ENCODE measurements at regions not wholly inside any gene's neighbourhood (a gene's known extent, or its start where the extent isn't known, plus 50 kb on each side); places are given as distances from the start of the nearest gene placed in this dataset.

DNA sequence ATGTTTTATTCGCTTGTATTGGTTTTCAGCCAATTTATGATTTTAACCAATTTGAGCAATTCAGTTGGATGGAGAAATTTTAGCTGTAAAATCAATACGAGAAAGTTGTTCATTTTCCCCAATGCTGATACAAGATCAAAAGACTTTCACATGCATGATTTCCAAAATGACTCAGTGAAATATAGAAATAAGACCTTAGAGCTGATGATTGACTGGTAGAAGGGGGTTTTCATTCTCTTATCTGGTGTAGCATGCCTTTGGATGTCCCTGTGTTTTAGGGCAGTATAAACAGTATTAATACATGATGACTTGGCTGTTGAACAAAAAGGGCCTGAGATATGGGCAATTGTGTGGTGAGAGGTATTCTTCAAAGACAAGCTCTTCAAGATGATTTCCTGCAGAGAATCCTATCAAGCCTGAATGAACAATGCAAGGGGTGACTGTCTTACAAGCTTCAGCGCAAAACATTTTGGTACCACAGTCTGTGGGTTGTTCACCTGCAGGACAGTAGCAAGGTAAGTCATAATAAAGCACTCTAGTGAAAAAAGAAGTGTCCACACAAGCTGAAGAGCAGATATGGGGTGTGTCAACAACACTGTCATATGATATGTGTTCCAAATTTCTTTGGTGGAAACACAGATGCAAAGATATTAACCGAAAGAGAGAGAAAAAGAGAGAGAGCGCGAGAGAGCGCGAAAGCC, 156.2 kb downstream of the TNFSF18 start:
- Histone ChIP-seq H3K36me3 (replicated peaks; ENCODE audit: insufficient read depth, low read length) (no peaks in the 10 kb centered on the region), H3K4me2 (ENCODE audit: low read depth, low read length) (peak overlapping the region; percentile 55), H3K4me1 (ENCODE audit: low read length) (peaks cover 19% of the 10 kb centered on the region), H3K27me3 (replicated peaks; ENCODE audit: insufficient read depth, low read length) (peaks cover 70% of the 10 kb centered on the region), H4K20me1 (ENCODE audit: insufficient read depth, low read length) (no peaks in the 10 kb centered on the region), H3F3A (ENCODE audit: insufficient read depth, low read length) (peaks cover 17% of the 10 kb centered on the region; the same call in 1 of the 2 replicates), H3K27ac (ENCODE audit: low read length) (no peak overlapping the region; the same call in 1 of the 2 replicates), H3K9me2 (replicated peaks; ENCODE audit: insufficient read depth, low read length) (no peaks in the 10 kb centered on the region), H3K79me2 (ENCODE audit: low read length) (no peaks in the 10 kb centered on the region), H3K4me3 (ENCODE audit: low read length) (peak overlapping the region; percentile 22), H3K9me3 (replicated peaks; ENCODE audit: insufficient read depth, low read length) (no peaks in the 10 kb centered on the region), H3K9ac (ENCODE audit: low read length) (no peak overlapping the region), H2AFZ (ENCODE audit: low read length) (no peak overlapping the region)
- TF ChIP-seq CTCF (IDR thresholded peaks at IDR 0.05; ENCODE audit: low read length) (no peak), EZH2 (optimal IDR thresholded peaks at IDR 0.05; ENCODE audit: low read depth, low read length) (no peak), EZH2phosphoT487 (IDR thresholded peaks at IDR 0.05; ENCODE audit: low read length) (no peak)
- peak; percentile 21 for DNase-seq

GRCh38 chr1:172895050-172895460, 155.7 kb downstream of the TNFSF18 start:
- H3K4me1 ChIP-seq (ENCODE audit: low read length) = peaks cover 19% of the 10 kb centered on the region
- no peaks in the 10 kb centered on the region for H3K9me3 ChIP-seq (replicated peaks; ENCODE audit: insufficient read depth, low read length)
- H3K27ac ChIP-seq (ENCODE audit: low read length) = no peak overlapping the region; the same call in 1 of the 2 replicates
- no peaks in the 10 kb centered on the region for H4K20me1 ChIP-seq (ENCODE audit: insufficient read depth, low read length)
- H3K4me3 ChIP-seq (ENCODE audit: low read length) = peak overlapping the region; percentile 22
- peak; percentile 94 for DNase-seq
- peaks cover 65% of the 10 kb centered on the region for H3K27me3 ChIP-seq (replicated peaks; ENCODE audit: insufficient read depth, low read length)
- no peak overlapping the region for H3K9ac ChIP-seq (ENCODE audit: low read length)
- no peaks in the 10 kb centered on the region for H3K36me3 ChIP-seq (replicated peaks; ENCODE audit: insufficient read depth, low read length)
- H3K79me2 ChIP-seq (ENCODE audit: low read length) = no peaks in the 10 kb centered on the region
- TF ChIP-seq CTCF (IDR thresholded peaks at IDR 0.05; ENCODE audit: low read length) (no peak), EZH2 (optimal IDR thresholded peaks at IDR 0.05; ENCODE audit: low read depth, low read length) (no peak), EZH2phosphoT487 (IDR thresholded peaks at IDR 0.05; ENCODE audit: low read length) (no peak)
- no peaks in the 10 kb centered on the region for H3K9me2 ChIP-seq (replicated peaks; ENCODE audit: insufficient read depth, low read length)
- H2AFZ ChIP-seq (ENCODE audit: low read length) = no peak overlapping the region
- H3F3A ChIP-seq (ENCODE audit: insufficient read depth, low read length) = peaks cover 17% of the 10 kb centered on the region; the same call in 1 of the 2 replicates
- H3K4me2 ChIP-seq (ENCODE audit: low read depth, low read length) = peak overlapping the region; percentile 55

DNA sequence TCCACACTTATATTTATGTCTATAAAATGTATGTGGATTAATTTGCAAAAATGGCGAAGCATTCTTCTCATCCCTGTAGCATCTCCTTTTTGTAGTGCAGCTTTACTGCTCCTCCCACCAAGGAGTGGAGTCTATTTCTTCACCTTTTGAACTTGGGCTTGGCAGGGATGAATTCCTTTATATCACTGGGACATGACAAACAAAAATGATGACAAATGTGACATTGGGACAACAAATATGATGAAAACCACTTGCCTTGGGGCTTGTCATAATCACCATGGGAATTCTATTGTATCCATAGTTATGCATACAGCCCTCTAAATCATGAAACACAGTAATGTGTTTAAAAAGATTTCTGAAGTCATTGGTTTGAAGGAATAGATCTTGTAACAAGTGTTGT, 155.0 kb downstream of the TNFSF18 start:
- TF ChIP-seq EZH2 (optimal IDR thresholded peaks at IDR 0.05; ENCODE audit: low read depth, low read length) (no peak), CTCF (IDR thresholded peaks at IDR 0.05; ENCODE audit: low read length) (no peak), EZH2phosphoT487 (IDR thresholded peaks at IDR 0.05; ENCODE audit: low read length) (no peak)
- Histone ChIP-seq H3K79me2 (ENCODE audit: low read length) (no peaks in the 10 kb centered on the region), H3K9me2 (replicated peaks; ENCODE audit: insufficient read depth, low read length) (no peaks in the 10 kb centered on the region), H3K9ac (ENCODE audit: low read length) (no peak overlapping the region), H4K20me1 (ENCODE audit: insufficient read depth, low read length) (no peaks in the 10 kb centered on the region), H3K27ac (ENCODE audit: low read length) (no peak overlapping the region), H2AFZ (ENCODE audit: low read length) (no peak overlapping the region), H3K4me2 (ENCODE audit: low read depth, low read length) (no peak overlapping the region), H3K4me1 (ENCODE audit: low read length) (peaks cover 23% of the 10 kb centered on the region), H3K9me3 (replicated peaks; ENCODE audit: insufficient read depth, low read length) (no peaks in the 10 kb centered on the region), H3K4me3 (ENCODE audit: low read length) (no peak overlapping the region), H3K27me3 (replicated peaks; ENCODE audit: insufficient read depth, low read length) (peaks cover 60% of the 10 kb centered on the region), H3F3A (ENCODE audit: insufficient read depth, low read length) (peaks cover 17% of the 10 kb centered on the region; the same call in 1 of the 2 replicates), H3K36me3 (replicated peaks; ENCODE audit: insufficient read depth, low read length) (no peaks in the 10 kb centered on the region)
- DNase-seq = no peak

Data from MM.1S (cell line).